ENCODE measurements at regions not wholly inside any gene's neighbourhood (a gene's known extent, or its start where the extent isn't known, plus 50 kb on each side); places are given as distances from the start of the nearest gene placed in this dataset.

GRCh38 chr5:160171666-160172065 lies 52.4 kb upstream of the PWWP2A start:
- no peak for TF ChIP-seq CTCF (tag by site-specific recombination; IDR thresholded peaks at IDR 0.05)
- no peak for TF ChIP-seq ZNF596 (tag by site-specific recombination; IDR thresholded peaks at IDR 0.05)
- no peak for TF ChIP-seq PBX3 (CRISPR knock-in tag; IDR thresholded peaks at IDR 0.05)
- TF ChIP-seq ZNF544 (tag by site-specific recombination; IDR thresholded peaks at IDR 0.05) = no peak
- no peak for TF ChIP-seq HOXA7 (CRISPR knock-in tag; IDR thresholded peaks at IDR 0.05; ENCODE audit: borderline replicate concordance)
- TF ChIP-seq ZBTB21 (tag by site-specific recombination; IDR thresholded peaks at IDR 0.05) = no peak
- TF ChIP-seq KLF7 (tag by site-specific recombination; IDR thresholded peaks at IDR 0.05; ENCODE audit: borderline replicate concordance) = no peak
- no peak for TF ChIP-seq YY1 (tag by site-specific recombination; IDR thresholded peaks at IDR 0.05)

Data from HEK293 (cell line).